GM12872 (cell line): ENCODE measurements at regions not wholly inside any gene's neighbourhood (a gene's known extent, or its start where the extent isn't known, plus 50 kb on each side); places are given as distances from the start of the nearest gene placed in this dataset.

Experiments used
- CTCF ChIP-seq: IDR thresholded peaks from 3 replicates; pipeline ENCODE4 v1.5.1; 2011; ENCODE audit warnings: low read depth, mild to moderate bottlenecking, low read length, moderate library complexity; ENCODE audit not compliant: insufficient read depth

GRCh38 chr11:70845591-70846041, 406.8 kb downstream of the SHANK2 start:
- no peak for TF ChIP-seq CTCF

DNA sequence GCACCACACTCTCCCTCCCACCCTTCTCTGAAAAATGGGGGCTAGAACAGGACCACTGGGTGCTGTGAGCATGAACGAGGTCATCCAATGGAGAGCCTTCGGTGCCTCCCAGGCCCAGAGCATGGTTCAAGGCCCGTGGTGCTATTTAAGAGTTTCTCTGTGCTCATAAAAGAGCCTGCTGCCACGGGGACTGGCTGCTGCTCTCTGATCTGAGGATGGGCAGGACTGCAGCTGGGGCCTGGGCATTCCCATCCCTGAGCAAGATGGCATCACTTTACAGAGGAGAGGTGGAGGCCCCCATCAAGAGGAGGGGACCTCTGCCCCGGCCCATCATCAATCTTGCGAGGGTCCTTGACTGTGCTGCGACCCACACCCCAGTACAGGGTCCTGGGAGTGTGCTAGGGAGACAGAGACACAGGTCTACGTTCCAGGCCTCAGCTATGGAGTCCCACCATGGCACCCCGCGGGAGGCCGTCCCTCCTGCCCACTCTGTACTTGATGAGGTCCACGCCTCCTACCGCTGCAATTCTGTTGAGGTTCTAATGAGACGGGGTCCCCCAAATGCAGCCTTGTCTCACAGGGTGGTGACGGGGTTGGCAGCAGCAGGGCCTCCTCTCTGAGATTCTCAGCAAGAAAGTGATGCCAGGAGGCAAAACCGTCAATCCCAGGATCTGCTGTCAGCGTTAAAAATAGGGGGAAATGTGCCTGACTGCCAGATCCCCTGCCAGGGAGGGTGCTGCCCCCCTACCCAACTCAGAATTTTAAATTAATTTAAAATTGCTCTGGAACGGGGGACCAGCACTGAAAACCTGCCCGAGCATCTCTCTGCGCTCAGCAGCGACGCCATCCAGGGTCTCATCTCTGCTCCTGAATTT, 405.4 kb downstream of the SHANK2 start:
- TF ChIP-seq CTCF: no peak

- TF ChIP-seq CTCF: no peak
These were observed 404.1 kb downstream of the SHANK2 start for GRCh38 chr11:70848243-70848750.

DNA sequence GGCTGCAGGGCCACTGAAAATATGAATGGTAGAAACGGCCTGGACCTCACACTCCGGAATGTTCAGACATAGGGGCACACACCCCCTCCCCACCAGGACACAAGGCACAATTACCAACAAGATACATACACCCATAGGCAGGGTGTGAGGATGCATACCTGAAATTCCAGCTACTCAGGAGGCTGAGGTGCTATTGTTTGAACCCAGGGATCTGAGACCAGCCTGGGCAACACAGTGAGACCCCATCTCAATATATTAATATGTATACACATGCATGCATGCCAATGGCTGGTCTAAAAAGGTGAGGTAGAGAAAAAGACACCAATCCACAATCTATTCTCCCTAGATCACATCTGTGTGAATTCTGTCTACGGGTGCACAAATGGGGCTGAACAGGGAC, 403.3 kb downstream of the SHANK2 start:
- TF ChIP-seq CTCF: no peak

DNA sequence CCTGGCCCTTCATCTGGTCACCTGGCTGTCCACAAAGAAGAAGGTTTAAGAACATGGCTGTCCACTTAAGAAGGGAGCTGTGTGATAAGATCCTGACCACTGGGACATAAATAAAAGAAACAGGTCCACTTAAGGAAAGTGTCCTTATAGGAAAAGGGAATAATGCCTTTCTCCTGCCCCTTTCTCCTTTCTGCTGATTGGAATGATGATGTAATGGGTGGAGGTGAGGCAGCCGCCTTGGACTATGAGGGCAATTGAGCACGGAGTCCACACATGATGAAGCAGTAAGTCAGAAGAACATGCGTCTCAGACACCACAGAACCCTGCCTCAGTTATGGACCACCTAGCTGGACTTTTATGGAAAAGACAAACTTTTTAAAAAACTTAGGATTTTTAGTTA, 401.1 kb downstream of the SHANK2 start:
- no peak for TF ChIP-seq CTCF

DNA sequence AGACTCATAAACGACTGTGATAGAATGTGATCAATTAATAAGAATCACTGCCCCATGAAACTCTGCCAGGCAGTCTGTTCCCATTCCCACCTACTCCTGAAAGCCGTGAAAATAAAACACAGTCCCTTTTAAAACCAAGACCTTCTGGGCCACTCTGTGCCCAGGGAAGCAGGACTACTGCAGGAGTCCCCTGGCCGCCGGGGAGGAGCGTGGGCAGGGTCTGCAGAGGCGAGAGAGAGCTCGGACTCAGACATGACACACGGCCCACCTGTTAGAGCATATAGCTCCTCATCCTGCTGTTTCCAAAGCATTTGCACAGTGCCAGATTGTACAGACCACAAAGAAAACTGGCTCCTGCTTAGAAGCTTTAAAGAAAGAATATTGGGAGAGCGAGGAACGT, 400.5 kb downstream of the SHANK2 start:
- no peak for TF ChIP-seq CTCF

GRCh38 chr11:70853068-70853769, 399.2 kb downstream of the SHANK2 start:
- no peak for TF ChIP-seq CTCF
